ENCODE measurements at regions not wholly inside any gene's neighbourhood (a gene's known extent, or its start where the extent isn't known, plus 50 kb on each side); places are given as distances from the start of the nearest gene placed in this dataset.

GRCh38 chr6:95420792-95421191 is 156.5 kb upstream of the MANEA start:
- FAIRE-seq (no peak), DNase-seq (ENCODE audit: low read depth, low spot score) (no peak)
- no peaks in the 10 kb centered on the region for H3K9me1 ChIP-seq (replicated peaks; ENCODE audit: control insufficient read depth, extremely low read depth, insufficient read depth, low read length)
- BruUV-seq (replicated peaks) = no TSS peak
- no peaks in the 10 kb centered on the region for H3K27me3 ChIP-seq (ENCODE audit: control insufficient read depth in 2 of 2, insufficient read depth in 2 of 2, low read length in 2 of 2)
- TF ChIP-seq POLR2AphosphoS5 (IDR thresholded peaks at IDR 0.05; ENCODE audit: insufficient read depth, low read depth, low read length) = no peak
- no peak for TF ChIP-seq EZH2 (IDR thresholded peaks at IDR 0.05; ENCODE audit: borderline replicate concordance, low read depth, low read length, severe bottlenecking)
- TF ChIP-seq POLR2A (IDR thresholded peaks at IDR 0.05; ENCODE audit: low read depth, low read length) = no peak
- TF ChIP-seq CTCF (IDR thresholded peaks at IDR 0.05; ENCODE audit: extremely low read depth in 1 of 2, insufficient read depth in 1 of 2, low read depth in 1 of 2, low read length in 2 of 2) = no peak
- TF ChIP-seq GATA2 (IDR thresholded peaks at IDR 0.05; ENCODE audit: insufficient read depth, insufficient read length, low read depth, low read length) = no peak
- no peak for TF ChIP-seq FOS (IDR thresholded peaks at IDR 0.05; ENCODE audit: borderline replicate concordance, insufficient read depth, low read length)
- no peak for TF ChIP-seq MYC (IDR thresholded peaks at IDR 0.05; ENCODE audit: low read depth, low read length)
- no peak for TF ChIP-seq JUN (IDR thresholded peaks at IDR 0.05; ENCODE audit: borderline replicate concordance, insufficient read depth, insufficient read length, low read depth)
- no peak for TF ChIP-seq MAX (IDR thresholded peaks at IDR 0.05; ENCODE audit: insufficient read depth, insufficient read length)
- dilution Hi-C loops (cut with MboI; ENCODE audit: extremely low pct_ligation_motif_present, low sequenced_read_pairs) = no loop called here
- POLR2A ChIA-PET = no interaction called here
- no peaks in the 10 kb centered on the region for H4K20me1 ChIP-seq (replicated peaks; ENCODE audit: control insufficient read depth, extremely low read depth, insufficient read depth, low read length)
- peaks cover 4% of the 10 kb centered on the region for H3K9me3 ChIP-seq (replicated peaks; ENCODE audit: control insufficient read depth, insufficient read depth, low read length)
- no peak overlapping the region for H3K4me3 ChIP-seq (replicated peaks in 1 of 3; ENCODE audit: insufficient read depth in 1 of 3, low read depth in 1 of 3, low read length in 3 of 3)
- no peak overlapping the region for H3K27ac ChIP-seq (ENCODE audit: insufficient read depth, low read depth, low read length)
- no peak overlapping the region for H2AFZ ChIP-seq (ENCODE audit: low read depth, low read length)
- no peaks in the 10 kb centered on the region for H3K79me2 ChIP-seq (ENCODE audit: control insufficient read depth, insufficient read depth, low read length)
- no peak overlapping the region for H3K9ac ChIP-seq (replicated peaks; ENCODE audit: extremely low read depth, insufficient read depth, low read length)
- intact Hi-C loops (cut with micrococcal nuclease) = no loop called here
- H3K36me3 ChIP-seq (ENCODE audit: control insufficient read depth in 2 of 2, extremely low read depth in 1 of 2, insufficient read depth in 2 of 2, low read length in 2 of 2) = no peaks in the 10 kb centered on the region
- CTCF ChIA-PET = no interaction called here
- H3K4me2 ChIP-seq (ENCODE audit: insufficient read depth, low read length) = no peak overlapping the region
- no peaks in the 10 kb centered on the region for H3K4me1 ChIP-seq (ENCODE audit: control insufficient read depth, extremely low read depth, insufficient read depth, low read length)

Measured in endothelial cell of umbilical vein (primary cell).